NCI-H2029 (cell line): ENCODE measurements at regions not wholly inside any gene's neighbourhood (a gene's known extent, or its start where the extent isn't known, plus 50 kb on each side); places are given as distances from the start of the nearest gene placed in this dataset.

Experiments used
- DNase-seq: peaks from one replicate; lab custom pipeline; 2025; lab: John Stamatoyannopoulos, UW

GRCh38 chr4:125808570-125808969 lies 493.8 kb downstream of the FAT4 start:
- no peak for DNase-seq

DNA sequence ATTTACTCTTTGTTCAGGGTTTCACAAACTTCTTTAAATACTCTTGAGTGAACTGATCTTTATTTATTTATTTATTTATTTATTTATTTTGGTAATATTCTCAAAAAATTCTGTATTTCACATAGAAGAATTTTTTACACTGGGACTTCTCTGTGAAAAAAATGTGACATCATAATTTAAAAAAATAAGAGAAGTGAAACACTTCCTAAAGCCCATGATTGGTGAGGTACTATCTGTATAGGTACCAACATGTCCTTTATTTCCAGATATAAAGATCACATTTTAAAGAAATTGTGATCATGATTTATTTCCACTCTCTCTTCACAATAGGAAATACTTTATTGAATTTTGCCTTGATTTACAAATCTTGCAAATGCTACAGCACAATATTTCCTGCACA lies 497.1 kb downstream of the FAT4 start:
- no peak for DNase-seq

- no peak for DNase-seq
Observed at GRCh38 chr4:125826801-125827695, 512.3 kb downstream of the FAT4 start.

DNA sequence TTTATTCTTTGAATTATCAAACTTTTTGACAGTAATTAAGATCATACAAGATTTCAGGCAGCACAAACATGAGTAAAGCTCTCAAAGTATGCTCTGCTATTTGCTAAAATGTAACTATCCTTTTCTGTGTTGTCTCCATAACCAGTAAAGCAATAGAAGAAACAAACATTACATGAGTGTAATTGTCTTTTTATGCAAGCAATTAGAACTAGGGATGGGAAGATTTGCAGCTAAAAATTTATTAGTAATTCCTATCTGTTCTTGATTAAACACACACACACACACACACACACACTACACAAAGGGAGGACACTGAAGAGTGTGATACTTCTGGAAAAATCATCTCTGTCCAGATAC lies 512.9 kb downstream of the FAT4 start:
- no peak for DNase-seq

- DNase-seq = no peak
Observed at GRCh38 chr4:125828346-125828745, 513.6 kb downstream of the FAT4 start.

GRCh38 chr4:125832161-125832560 lies 517.4 kb downstream of the FAT4 start:
- DNase-seq = no peak

DNA sequence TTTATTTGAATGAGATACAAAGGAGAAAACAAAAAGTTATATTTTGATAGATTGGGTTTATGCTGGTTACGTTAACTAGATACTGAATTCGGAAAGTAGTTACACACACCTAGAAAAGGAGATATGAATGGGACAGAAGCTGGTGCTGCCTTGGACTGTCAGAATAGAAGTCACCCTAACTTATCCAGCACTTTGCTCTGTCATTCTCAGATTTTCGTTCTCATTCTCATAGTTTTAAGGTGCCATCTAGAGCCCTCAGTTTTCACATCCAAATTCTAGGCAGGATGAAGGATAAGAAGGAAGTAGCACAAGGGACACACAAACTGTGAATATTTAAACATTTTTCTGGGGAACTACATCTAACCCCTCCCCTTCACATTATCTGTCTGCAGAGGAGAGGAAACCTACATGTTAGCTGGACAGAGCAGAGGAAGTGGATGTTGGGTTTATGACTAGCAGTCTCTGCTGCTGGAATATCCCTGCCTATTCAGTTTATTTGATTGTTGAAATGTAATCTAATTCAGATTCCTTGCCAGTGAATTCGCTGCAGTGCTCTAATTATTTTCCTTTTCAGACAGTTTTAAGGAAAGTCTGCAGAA lies 521.9 kb downstream of the FAT4 start:
- no peak for DNase-seq

GRCh38 chr4:125837493-125838201 lies 522.9 kb downstream of the FAT4 start:
- no peak for DNase-seq

DNA sequence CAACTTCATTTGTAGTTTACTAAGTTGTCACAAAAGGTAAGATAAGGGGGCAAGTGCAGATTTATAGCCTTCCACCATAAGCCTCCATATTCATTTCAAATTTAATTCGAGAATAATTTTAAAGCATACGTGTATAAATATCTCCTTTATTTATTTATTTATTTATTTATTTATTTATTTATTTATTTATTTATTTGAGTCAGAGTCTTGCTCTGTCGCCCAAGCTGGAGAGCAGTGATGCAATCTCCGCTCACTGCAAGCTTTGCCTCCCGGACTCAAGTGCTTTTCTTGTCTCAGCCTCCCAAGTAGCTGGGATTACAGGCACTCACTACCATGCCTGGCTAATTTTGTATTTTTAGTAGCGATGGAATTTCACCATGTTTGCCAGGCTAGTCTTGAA lies 523.4 kb downstream of the FAT4 start:
- no peak for DNase-seq

DNA sequence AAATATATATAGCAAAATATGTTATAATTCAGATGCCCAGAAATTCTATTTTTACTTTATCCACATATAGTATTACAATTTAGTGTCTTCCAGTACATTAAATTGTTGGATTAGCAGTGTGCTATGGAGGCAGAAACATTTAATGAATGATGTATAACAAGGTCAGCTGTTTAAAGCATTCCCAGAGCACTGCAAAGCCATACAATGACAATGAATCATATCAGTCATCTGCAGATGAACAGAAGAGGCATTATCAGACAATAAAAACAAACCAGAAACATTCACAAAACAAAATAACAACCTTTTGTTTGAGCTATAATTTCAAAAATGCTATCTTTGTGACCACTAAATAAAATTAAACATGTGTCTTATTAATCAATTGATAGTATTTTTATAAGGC lies 524.2 kb downstream of the FAT4 start:
- no peak for DNase-seq

DNA sequence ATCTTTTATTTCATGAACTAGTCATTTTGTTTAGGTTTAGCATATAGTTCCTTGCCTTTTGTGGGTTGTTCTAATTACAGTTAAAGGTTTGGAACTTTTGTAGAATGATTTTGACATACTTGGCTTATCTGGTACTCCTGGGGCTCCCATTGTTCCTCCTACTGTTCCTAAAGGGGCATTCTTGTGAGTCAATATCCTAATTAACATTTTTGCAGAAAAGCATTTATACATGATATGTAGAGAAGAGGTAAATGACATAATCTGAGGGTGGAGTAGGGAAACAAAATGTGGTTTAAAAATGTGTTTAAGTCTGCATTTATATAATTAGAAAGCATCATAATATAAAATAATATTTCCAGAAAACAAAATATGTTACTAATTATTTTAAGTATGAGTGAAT lies 529.2 kb downstream of the FAT4 start:
- DNase-seq = no peak

GRCh38 chr4:125847518-125847917 lies 532.8 kb downstream of the FAT4 start:
- DNase-seq = no peak

DNA sequence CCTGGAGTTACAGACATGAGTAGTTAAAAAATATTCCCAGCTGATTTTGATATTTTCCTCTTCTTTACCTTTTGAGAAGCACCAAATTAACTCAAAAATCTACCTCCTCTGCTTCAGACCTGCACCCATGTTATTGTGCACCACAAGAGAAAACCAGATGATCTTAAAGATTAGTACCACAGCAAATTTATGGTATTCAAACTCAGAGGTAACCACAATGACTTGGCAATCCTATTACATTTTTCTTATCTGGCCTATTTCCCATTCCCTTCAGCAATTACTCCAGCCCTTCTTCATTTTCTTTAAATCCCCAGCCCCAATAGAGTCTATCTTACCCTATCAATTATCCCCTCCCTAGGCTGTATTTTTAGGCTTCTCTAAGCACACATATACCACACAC lies 535.1 kb downstream of the FAT4 start:
- no peak for DNase-seq

GRCh38 chr4:125891597-125892258 lies 577.0 kb downstream of the FAT4 start:
- no peak for DNase-seq

DNA sequence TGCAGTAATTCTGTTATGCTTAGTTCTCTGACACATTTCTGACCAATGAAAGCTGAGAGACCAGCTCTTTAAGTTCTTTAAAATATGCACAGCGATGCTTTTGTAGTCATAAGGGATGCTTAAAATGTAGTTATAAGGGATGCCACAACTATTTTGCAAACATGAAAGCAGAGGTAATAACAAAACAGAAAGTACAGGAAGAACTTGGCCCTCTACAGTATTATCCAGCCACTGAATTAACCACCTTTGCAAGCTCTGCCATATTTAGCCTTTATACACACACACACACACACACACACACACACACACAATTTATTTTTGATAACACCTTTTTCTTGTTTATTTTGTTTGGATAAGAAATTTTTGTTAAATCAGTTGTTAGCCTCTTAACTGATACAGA lies 590.0 kb downstream of the FAT4 start:
- no peak for DNase-seq

DNA sequence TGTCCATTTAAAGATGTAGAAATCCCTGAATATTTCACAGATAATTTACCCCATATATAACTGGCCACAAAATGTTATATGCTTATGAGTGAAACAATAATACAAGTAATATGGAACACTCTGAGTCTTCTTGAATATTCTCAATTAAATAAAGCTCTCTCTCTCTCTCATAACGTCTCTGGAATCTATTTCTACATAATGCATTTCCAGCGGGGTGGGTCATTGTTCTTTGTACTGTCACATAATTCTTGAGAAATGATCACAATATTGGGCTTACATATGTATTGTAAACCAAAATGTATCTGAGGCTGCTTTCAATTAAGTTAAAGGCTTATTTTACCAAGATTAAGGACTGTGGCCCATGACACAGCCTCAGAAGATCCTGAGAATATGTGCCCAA lies 596.3 kb downstream of the FAT4 start:
- DNase-seq = no peak

- DNase-seq = no peak
Observed at GRCh38 chr4:125911481-125911880, 596.7 kb downstream of the FAT4 start.

DNA sequence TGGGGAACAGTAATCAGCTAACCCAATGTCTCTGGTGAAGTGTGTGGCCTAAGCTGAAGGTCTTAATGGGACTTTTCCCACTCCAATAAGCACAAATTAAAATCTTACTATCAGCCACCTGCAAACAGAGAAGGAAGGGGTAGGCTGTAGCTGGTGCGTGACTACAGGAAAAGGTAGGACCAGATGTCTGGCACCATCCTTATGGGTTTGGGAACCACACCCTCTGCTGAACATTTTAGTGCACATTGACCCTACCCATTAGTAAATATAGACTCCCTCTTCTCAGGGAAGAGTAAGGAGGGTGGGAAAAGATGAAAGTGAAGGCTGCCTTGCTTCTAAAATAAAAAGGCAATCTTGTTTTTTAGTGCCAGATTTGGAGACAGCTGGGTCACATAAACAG lies 602.8 kb downstream of the FAT4 start:
- no peak for DNase-seq

DNA sequence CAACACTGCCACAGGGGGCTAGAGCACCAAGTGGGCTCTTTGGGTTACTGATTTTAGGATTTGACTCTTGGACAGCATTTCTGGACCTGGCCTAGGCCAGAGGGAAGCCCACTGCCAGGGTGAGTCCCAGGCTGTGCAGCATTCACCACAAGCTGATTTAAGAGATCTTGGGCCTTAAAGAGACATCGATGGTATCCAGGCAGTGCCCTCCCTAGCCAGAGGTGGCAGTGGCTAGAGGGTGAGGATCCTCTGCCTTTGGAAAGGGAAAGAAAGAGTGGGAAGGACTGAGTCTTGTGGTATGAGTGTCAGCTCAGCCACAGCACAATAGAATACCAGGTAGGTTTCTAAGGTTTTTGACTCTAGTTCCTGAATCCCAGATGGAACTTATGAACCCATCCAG lies 613.9 kb downstream of the FAT4 start:
- no peak for DNase-seq

- no peak for DNase-seq
Observed at GRCh38 chr4:125938541-125938940, 623.8 kb downstream of the FAT4 start.

DNA sequence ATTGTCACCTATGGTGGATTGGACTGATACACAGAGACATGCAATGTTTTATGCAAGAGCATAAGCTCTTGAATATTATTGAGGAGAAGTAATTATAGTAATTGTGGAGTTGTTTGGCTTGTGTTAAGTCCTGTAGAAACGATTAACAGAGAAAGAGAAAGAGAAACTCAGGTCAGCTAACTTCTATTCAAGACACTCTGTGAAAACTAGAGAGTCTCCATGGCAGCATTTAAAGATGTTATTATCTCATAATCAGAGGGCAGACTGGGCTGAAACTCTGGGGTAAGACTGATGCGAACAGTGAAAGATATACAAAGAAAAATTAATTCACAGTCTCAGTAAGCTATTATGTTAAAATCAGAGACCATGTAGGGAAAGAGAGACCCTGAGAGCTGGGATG lies 625.7 kb downstream of the FAT4 start:
- DNase-seq = no peak

DNA sequence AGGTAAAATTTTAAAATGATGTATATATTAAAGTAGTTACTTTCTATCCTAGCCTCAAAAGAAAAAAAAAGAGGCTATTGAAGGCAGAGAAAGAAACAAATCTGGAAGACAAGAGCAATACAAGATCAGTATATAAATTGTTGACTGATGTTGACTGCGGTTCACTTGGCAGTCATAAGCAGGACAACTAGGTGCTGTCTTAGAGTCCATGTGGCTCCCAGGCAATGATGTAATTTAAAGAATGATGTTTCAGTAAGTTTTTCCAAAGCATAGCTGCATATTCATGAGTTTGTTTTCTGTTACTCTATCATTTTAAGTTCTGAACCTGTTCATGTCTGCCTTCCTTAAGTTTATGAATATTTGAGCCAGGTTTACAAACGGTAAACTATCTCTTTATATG lies 630.2 kb downstream of the FAT4 start:
- no peak for DNase-seq

DNA sequence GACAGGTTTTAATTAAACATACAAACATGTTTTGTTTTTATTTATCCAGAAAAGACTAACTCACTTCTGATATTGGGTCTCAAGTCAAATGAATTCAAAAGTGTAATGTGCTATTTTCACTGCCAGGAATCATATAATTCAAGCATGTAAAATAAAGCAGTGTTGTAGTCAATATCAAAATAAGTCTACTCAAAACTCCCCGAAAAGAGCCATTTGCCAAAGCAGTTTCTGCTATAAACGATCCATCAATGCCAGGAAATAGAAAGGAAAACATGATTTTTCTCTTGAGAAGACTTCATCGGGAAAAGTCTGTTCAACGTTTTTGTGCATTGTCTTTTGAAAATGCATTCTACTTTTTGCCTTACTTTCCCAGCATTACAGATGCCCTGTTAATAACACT lies 633.3 kb downstream of the FAT4 start:
- DNase-seq = no peak
